ENCODE measurements at regions not wholly inside any gene's neighbourhood (a gene's known extent, or its start where the extent isn't known, plus 50 kb on each side); places are given as distances from the start of the nearest gene placed in this dataset.

DNA sequence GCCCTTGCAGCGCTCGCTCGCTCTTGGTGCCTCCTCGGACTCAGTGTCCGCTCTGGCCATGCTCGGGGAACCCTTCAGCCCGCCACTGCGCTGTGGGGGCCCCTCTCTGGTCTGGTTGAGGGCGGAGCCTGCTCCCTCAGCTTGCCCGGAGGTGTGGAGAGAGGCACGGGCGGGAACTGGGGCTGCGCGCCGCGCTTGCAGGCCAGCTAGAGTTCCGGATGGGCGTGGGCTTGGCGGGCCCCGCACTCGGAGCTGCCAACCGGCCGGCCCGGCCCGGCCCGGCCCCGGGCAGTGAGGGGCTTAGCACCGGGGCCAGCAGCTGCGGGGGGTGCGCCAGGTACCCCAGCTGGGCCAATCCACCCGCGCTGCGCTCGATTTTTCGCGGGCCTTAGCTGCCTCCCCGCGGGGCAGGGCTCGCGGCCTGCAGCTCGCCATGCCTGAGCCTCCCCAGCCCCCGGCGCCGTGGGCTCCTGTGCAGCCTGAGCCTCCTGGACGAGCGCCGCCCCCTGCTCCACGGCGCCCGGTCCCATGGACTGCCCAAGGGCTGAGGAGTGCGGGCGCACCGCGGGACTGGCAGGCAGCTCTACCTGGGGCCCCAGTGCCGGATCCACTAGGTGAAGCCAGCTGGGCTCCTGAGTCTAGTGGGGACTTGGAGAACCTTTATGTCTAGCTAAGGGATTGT is 217.0 kb upstream of the PKN2 start:
- H3K9me3 ChIP-seq: no peaks in the 10 kb centered on the region
- H3K27me3 ChIP-seq: no peaks in the 10 kb centered on the region
- no peaks in the 10 kb centered on the region for H3K36me3 ChIP-seq (replicated peaks in 1 of 2; ENCODE audit: insufficient read depth in 1 of 2, low read depth in 2 of 2)
- WGBS, 2 donors: 92 to 93% methylated on average over 10 to 44 of the region's 55 CpGs
- H3K4me1 ChIP-seq: peaks cover 4% of the 10 kb centered on the region
- ATAC-seq (no peak), DNase-seq (no peak)
- intact Hi-C loops (cut with DNase I): no loop called here
- no peak overlapping the region for H3K4me3 ChIP-seq
- no peak overlapping the region for H3K27ac ChIP-seq
- no peak for TF ChIP-seq POLR2A (IDR thresholded peaks at IDR 0.05)
- TF ChIP-seq, protein P1, sequence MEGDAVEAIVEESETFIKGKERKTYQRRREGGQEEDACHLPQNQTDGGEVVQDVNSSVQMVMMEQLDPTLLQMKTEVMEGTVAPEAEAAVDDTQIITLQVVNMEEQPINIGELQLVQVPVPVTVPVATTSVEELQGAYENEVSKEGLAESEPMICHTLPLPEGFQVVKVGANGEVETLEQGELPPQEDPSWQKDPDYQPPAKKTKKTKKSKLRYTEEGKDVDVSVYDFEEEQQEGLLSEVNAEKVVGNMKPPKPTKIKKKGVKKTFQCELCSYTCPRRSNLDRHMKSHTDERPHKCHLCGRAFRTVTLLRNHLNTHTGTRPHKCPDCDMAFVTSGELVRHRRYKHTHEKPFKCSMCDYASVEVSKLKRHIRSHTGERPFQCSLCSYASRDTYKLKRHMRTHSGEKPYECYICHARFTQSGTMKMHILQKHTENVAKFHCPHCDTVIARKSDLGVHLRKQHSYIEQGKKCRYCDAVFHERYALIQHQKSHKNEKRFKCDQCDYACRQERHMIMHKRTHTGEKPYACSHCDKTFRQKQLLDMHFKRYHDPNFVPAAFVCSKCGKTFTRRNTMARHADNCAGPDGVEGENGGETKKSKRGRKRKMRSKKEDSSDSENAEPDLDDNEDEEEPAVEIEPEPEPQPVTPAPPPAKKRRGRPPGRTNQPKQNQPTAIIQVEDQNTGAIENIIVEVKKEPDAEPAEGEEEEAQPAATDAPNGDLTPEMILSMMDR (IDR thresholded peaks at IDR 0.05): no peak

DNA sequence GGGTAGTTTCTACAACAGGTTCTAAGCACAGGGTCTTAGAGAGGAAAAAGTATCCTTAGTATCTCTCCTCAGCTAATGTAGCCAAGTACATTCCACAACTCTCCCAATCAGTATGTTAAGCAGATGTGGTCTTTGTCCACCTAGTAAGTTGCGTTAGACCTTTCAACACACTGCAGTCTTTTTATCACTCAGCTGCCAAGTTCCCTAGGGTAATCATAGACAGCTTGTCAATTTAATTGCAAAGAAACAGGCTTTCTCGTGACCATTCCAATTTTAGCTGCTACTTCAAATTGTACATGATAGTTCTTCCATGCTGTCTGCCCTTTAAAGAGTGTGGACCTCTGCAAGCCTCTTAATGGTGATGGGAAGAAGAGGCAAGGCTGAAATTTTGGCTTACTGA is 211.8 kb upstream of the PKN2 start:
- H3K4me3 ChIP-seq: no peak overlapping the region
- no peak for ATAC-seq
- H3K27me3 ChIP-seq: no peaks in the 10 kb centered on the region
- H3K9me3 ChIP-seq: no peaks in the 10 kb centered on the region
- no peaks in the 10 kb centered on the region for H3K36me3 ChIP-seq (replicated peaks in 1 of 2; ENCODE audit: insufficient read depth in 1 of 2, low read depth in 2 of 2)
- intact Hi-C loops (cut with DNase I): no loop called here
- H3K27ac ChIP-seq: no peak overlapping the region
- DNase-seq: no peak
- TF ChIP-seq, protein P1 (IDR thresholded peaks at IDR 0.05): no peak
- TF ChIP-seq POLR2A (IDR thresholded peaks at IDR 0.05): no peak
- H3K4me1 ChIP-seq: no peaks in the 10 kb centered on the region
- 17 to 23% methylated on average over 2 of the region's 2 CpGs for WGBS, 2 donors

DNA sequence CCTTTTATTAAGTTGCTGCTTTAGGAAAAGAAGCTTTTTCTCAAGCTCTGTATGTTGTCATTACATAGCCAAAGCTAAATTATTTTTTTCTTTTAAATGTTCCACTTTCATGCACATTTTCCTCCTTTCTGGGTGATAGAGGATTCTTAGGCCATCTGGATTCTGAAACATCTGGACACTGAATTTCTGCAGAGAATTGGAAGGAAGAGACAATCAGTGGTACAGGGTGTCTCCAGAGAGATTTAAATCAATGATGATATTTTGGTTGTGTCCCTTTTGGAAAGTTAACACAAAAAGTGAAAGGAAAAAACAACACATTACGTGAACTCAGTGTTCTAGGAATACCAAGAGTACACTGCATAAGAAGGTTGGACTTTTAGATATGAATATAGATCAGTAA is 211.4 kb upstream of the PKN2 start:
- no peak overlapping the region for H3K4me3 ChIP-seq
- H3K36me3 ChIP-seq (replicated peaks in 1 of 2; ENCODE audit: insufficient read depth in 1 of 2, low read depth in 2 of 2): no peaks in the 10 kb centered on the region
- no peak for ATAC-seq
- no peaks in the 10 kb centered on the region for H3K9me3 ChIP-seq
- WGBS, 2 donors: 74 to 79% methylated on average over 1 of the region's 1 CpG
- no peaks in the 10 kb centered on the region for H3K4me1 ChIP-seq
- no peak overlapping the region for H3K27ac ChIP-seq
- TF ChIP-seq, protein P1 (IDR thresholded peaks at IDR 0.05): no peak
- no peak for TF ChIP-seq POLR2A (IDR thresholded peaks at IDR 0.05)
- intact Hi-C loops (cut with DNase I): no loop called here
- no peaks in the 10 kb centered on the region for H3K27me3 ChIP-seq
- DNase-seq: no peak

DNA sequence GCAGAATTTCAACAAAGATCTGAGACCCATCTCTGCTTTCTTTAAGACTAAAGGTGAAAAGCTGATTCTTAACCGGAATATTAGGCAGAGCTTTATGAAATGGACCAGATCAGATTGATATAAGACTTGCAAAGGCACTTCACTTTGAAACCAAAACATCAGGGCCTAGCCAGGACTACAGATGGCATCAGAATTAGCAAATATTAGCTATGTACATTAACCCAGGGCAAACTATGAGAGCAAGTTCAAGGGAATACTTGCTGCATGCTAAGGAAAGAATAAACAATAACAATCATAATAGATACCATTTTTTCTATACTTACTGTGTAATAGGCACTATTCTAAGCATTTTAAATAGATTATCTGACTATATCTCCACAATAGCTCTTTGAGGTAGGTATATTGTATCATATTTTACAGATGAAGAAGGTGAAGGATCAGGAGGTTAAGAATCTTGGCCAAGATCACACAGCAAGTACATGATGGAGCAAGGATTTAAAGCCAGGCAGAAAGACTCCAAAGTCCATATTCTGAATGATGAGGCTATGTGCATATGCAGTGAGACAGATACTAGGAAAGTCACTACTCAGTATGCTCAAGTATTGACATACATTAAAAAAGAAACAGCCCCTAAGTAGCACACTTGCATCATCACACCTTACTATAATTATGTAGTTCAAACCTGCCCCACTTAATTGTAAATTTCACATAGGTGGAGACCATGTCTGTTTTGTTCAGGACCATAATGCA is 209.3 kb upstream of the PKN2 start:
- no peak overlapping the region for H3K4me3 ChIP-seq
- ATAC-seq (no peak), DNase-seq (no peak)
- intact Hi-C loops (cut with DNase I): no loop called here
- TF ChIP-seq, protein P1 (IDR thresholded peaks at IDR 0.05): no peak
- TF ChIP-seq POLR2A (IDR thresholded peaks at IDR 0.05): no peak
- H3K4me1 ChIP-seq: no peaks in the 10 kb centered on the region
- H3K9me3 ChIP-seq: no peaks in the 10 kb centered on the region
- 62 to 80% methylated on average over 1 of the region's 1 CpG for WGBS, 2 donors
- H3K27me3 ChIP-seq: no peaks in the 10 kb centered on the region
- no peak overlapping the region for H3K27ac ChIP-seq
- H3K36me3 ChIP-seq (replicated peaks in 1 of 2; ENCODE audit: insufficient read depth in 1 of 2, low read depth in 2 of 2): no peaks in the 10 kb centered on the region

Measured in body of pancreas (tissue), 4 donors.